ENCODE measurements at regions not wholly inside any gene's neighbourhood (a gene's known extent, or its start where the extent isn't known, plus 50 kb on each side); places are given as distances from the start of the nearest gene placed in this dataset.

DNA sequence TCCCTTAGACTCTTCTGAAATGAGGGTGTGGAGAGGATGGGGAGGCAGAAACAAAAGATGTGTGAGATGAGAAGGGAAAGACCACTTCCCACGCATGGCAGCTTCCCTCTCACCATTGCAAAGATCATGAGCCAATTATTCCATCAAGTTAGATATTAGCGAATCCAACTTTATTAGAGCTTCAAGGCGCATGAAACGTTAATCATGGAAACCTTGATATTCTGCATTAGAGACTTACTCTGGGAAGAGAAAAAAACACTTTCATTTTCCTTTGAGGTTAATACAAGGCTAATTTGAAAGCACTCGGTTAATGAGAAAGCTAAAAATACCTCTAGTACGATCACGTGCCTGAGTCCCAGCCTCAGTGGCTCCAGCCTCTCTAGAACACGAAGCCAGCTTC, 220.6 kb upstream of the RPL38 start:
- TF ChIP-seq, protein P1, sequence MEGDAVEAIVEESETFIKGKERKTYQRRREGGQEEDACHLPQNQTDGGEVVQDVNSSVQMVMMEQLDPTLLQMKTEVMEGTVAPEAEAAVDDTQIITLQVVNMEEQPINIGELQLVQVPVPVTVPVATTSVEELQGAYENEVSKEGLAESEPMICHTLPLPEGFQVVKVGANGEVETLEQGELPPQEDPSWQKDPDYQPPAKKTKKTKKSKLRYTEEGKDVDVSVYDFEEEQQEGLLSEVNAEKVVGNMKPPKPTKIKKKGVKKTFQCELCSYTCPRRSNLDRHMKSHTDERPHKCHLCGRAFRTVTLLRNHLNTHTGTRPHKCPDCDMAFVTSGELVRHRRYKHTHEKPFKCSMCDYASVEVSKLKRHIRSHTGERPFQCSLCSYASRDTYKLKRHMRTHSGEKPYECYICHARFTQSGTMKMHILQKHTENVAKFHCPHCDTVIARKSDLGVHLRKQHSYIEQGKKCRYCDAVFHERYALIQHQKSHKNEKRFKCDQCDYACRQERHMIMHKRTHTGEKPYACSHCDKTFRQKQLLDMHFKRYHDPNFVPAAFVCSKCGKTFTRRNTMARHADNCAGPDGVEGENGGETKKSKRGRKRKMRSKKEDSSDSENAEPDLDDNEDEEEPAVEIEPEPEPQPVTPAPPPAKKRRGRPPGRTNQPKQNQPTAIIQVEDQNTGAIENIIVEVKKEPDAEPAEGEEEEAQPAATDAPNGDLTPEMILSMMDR (IDR thresholded peaks at IDR 0.05), result no peak
- no peak for TF ChIP-seq POLR2A (IDR thresholded peaks at IDR 0.05)

Measured in uterus (tissue), 2 donors.